ENCODE measurements at regions not wholly inside any gene's neighbourhood (a gene's known extent, or its start where the extent isn't known, plus 50 kb on each side); places are given as distances from the start of the nearest gene placed in this dataset.

DNA sequence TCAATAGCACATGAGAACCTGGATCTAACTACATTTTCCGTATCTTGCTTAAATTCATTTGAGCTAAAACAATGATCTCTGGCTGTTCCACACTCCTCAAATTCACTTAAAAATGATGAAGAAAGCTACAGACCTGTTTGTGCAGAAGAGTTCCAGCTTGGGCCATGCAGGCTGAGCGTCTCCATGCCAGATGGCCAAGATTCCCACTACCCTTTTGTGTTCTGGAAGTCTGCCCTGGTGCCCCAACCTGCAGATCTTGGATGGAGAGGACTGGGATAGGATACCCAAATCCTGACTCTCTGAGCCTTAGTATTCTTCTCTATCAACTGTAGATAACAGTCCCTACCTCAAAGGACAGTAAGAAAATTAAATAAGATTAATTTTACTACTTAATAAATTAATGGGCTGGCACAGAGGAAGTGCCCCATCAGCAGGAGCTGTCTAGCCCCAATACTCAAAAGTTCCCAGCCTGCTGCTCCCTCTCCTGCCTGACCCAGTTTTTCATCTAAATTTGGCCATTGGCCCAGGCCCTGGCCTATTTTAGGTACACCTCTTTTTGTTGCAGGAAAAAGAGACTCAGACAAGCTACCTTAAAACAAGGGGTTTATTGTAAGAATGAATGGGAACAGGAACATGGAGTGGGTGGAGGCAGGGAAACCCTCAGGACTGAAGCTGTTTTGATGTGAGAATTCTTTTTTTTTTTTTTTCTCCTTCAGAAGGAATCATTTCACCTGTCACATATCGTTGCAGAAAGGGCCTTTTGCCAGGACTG is 81.4 kb upstream of the GRK3 start:
- H3K9me2 ChIP-seq (ENCODE audit: insufficient read depth), result peaks cover 19% of the 10 kb centered on the region
- DNase-seq (ENCODE audit: low spot score) (no peak), ATAC-seq (no peak)
- no peaks in the 10 kb centered on the region for H3K4me1 ChIP-seq (ENCODE audit: insufficient read depth)
- H3F3A ChIP-seq (replicated peaks; ENCODE audit: low read depth), result no peaks in the 10 kb centered on the region
- Mint-ChIP-seq H3K4me1 (no peaks in the 10 kb centered on the region), H3K9me3 (peaks cover 3% of the 10 kb centered on the region; the same call in 1 of the 3 replicates), H3K27ac (no peak overlapping the region), H3K27me3 (ENCODE audit: insufficient read depth, low read depth, poor library complexity) (peaks cover 6% of the 10 kb centered on the region), H3K36me3 (ENCODE audit: low read depth) (peaks cover 56% of the 10 kb centered on the region), H3K4me3 (no peak overlapping the region)
- no peaks in the 10 kb centered on the region for H3K27me3 ChIP-seq (ENCODE audit: insufficient read depth)
- no peak overlapping the region for H2AFZ ChIP-seq
- no peaks in the 10 kb centered on the region for H3K79me2 ChIP-seq (replicated peaks; ENCODE audit: insufficient read depth)
- no peak overlapping the region for H3K4me2 ChIP-seq
- no peak overlapping the region for H3K27ac ChIP-seq (ENCODE audit: low read depth)
- H3K4me3 ChIP-seq, result no peak overlapping the region
- no peaks in the 10 kb centered on the region; the same call in 1 of the 2 replicates for H4K20me1 ChIP-seq (replicated peaks; ENCODE audit: insufficient read depth)
- H3K36me3 ChIP-seq (ENCODE audit: insufficient read depth), result peaks cover 4% of the 10 kb centered on the region; the same call in 1 of the 2 replicates
- TF ChIP-seq, protein P1, sequence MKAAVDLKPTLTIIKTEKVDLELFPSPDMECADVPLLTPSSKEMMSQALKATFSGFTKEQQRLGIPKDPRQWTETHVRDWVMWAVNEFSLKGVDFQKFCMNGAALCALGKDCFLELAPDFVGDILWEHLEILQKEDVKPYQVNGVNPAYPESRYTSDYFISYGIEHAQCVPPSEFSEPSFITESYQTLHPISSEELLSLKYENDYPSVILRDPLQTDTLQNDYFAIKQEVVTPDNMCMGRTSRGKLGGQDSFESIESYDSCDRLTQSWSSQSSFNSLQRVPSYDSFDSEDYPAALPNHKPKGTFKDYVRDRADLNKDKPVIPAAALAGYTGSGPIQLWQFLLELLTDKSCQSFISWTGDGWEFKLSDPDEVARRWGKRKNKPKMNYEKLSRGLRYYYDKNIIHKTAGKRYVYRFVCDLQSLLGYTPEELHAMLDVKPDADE (IDR thresholded peaks at IDR 0.05), result no peak
- TF ChIP-seq EZH2phosphoT487 (IDR thresholded peaks at IDR 0.05; ENCODE audit: unreplicated experiment) (no peak), ZNF331 (CRISPR knock-in tag; IDR thresholded peaks at IDR 0.05; ENCODE audit: low read depth) (no peak)

DNA sequence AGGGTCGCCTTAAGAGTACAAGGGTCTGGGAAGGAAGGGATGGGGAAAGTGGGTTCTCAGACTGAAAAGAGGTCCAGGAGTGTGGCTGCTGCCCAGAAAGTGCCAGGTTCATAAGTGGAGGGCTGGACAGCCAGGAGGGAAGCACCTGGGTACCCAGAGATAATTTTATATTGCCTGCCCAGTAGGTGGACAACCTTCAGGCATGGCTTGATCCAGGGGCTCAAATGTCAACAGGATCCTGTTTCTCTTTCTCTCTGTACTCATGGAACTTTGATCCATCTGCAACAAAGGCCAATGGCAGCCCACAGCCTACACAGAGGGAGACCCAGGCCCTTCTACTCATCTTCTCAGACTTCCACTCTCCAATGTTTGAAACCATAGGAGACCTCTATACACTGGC is 80.5 kb upstream of the GRK3 start:
- H3K27ac Mint-ChIP-seq, result no peak overlapping the region
- peaks cover 50% of the 10 kb centered on the region for H3K36me3 Mint-ChIP-seq (ENCODE audit: low read depth)
- Histone ChIP-seq H3K27ac (ENCODE audit: low read depth) (no peak overlapping the region), H3K4me2 (no peak overlapping the region), H2AFZ (no peak overlapping the region), H3K4me3 (no peak overlapping the region), H3K79me2 (replicated peaks; ENCODE audit: insufficient read depth) (no peaks in the 10 kb centered on the region), H3K36me3 (ENCODE audit: insufficient read depth) (peaks cover 4% of the 10 kb centered on the region; the same call in 1 of the 2 replicates), H3F3A (replicated peaks; ENCODE audit: low read depth) (no peaks in the 10 kb centered on the region), H3K9me2 (ENCODE audit: insufficient read depth) (peaks cover 19% of the 10 kb centered on the region), H3K27me3 (ENCODE audit: insufficient read depth) (no peaks in the 10 kb centered on the region), H4K20me1 (replicated peaks; ENCODE audit: insufficient read depth) (no peaks in the 10 kb centered on the region; the same call in 1 of the 2 replicates), H3K4me1 (ENCODE audit: insufficient read depth) (no peaks in the 10 kb centered on the region)
- no peak for ATAC-seq
- TF ChIP-seq NANOG (IDR thresholded peaks at IDR 0.05; ENCODE audit: borderline replicate concordance), result no peak
- TF ChIP-seq, protein P1 (IDR thresholded peaks at IDR 0.05), result no peak
- TF ChIP-seq EZH2 (IDR thresholded peaks at IDR 0.05; ENCODE audit: low read depth, unreplicated experiment), result no peak
- TF ChIP-seq, protein P2, sequence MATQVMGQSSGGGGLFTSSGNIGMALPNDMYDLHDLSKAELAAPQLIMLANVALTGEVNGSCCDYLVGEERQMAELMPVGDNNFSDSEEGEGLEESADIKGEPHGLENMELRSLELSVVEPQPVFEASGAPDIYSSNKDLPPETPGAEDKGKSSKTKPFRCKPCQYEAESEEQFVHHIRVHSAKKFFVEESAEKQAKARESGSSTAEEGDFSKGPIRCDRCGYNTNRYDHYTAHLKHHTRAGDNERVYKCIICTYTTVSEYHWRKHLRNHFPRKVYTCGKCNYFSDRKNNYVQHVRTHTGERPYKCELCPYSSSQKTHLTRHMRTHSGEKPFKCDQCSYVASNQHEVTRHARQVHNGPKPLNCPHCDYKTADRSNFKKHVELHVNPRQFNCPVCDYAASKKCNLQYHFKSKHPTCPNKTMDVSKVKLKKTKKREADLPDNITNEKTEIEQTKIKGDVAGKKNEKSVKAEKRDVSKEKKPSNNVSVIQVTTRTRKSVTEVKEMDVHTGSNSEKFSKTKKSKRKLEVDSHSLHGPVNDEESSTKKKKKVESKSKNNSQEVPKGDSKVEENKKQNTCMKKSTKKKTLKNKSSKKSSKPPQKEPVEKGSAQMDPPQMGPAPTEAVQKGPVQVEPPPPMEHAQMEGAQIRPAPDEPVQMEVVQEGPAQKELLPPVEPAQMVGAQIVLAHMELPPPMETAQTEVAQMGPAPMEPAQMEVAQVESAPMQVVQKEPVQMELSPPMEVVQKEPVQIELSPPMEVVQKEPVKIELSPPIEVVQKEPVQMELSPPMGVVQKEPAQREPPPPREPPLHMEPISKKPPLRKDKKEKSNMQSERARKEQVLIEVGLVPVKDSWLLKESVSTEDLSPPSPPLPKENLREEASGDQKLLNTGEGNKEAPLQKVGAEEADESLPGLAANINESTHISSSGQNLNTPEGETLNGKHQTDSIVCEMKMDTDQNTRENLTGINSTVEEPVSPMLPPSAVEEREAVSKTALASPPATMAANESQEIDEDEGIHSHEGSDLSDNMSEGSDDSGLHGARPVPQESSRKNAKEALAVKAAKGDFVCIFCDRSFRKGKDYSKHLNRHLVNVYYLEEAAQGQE (IDR thresholded peaks at IDR 0.05; ENCODE audit: unreplicated experiment), result no peak
- no peak for TF ChIP-seq CREB1 (CRISPR knock-in tag; IDR thresholded peaks at IDR 0.05; ENCODE audit: low read depth)
- TF ChIP-seq ZNF331 (CRISPR knock-in tag; IDR thresholded peaks at IDR 0.05; ENCODE audit: low read depth), result no peak
- no peak for TF ChIP-seq ZNF114 (CRISPR knock-in tag; IDR thresholded peaks at IDR 0.05)
- no peak for TF ChIP-seq POLR2AphosphoS5 (IDR thresholded peaks at IDR 0.05; ENCODE audit: low read depth)
- no peak for TF ChIP-seq JUNB (IDR thresholded peaks at IDR 0.05; ENCODE audit: unreplicated experiment)
- TF ChIP-seq STAT1 (IDR thresholded peaks at IDR 0.05; ENCODE audit: unreplicated experiment), result no peak
- no peaks in the 10 kb centered on the region for H3K4me1 Mint-ChIP-seq
- no peak for DNase-seq (ENCODE audit: low spot score)
- H3K27me3 Mint-ChIP-seq (ENCODE audit: insufficient read depth, low read depth, poor library complexity), result peaks cover 6% of the 10 kb centered on the region
- H3K4me3 Mint-ChIP-seq, result no peak overlapping the region
- peaks cover 3% of the 10 kb centered on the region; the same call in 1 of the 3 replicates for H3K9me3 Mint-ChIP-seq

Measured in GM23338 (cell line).